AG08396 (cell line): ENCODE measurements at regions not wholly inside any gene's neighbourhood (a gene's known extent, or its start where the extent isn't known, plus 50 kb on each side); places are given as distances from the start of the nearest gene placed in this dataset.
"Not testable (repeated sequence)": the region's sequence is repeated elsewhere in the genome, so short reads cannot be mapped to it uniquely, and the experiment has no call there.

Source experiments
- DNase-seq: peaks from one replicate; pipeline ENCODE4 v3.0.0; 2012; ENCODE audit warnings: low spot score, mixed read lengths

DNA sequence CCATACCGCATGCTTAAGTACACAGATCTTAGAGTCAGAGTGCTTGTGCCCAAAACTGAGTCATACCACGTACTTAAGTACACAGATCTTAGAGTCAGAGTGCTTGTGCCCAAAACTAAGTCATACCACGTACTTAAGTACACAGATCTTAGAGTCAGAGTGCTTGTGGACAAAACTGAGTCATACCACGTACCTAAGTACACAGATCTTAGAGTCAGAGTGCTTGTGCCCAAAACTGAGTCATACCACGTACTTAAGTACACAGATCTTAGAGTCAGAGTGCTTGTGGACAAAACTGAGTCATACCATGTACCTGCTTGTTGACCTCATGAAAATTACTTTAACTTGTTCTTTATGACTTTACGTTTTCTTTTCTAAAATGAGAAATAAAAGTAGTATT is 233.7 kb upstream of the NETO1 start:
- not testable (repeated sequence) for DNase-seq

DNA sequence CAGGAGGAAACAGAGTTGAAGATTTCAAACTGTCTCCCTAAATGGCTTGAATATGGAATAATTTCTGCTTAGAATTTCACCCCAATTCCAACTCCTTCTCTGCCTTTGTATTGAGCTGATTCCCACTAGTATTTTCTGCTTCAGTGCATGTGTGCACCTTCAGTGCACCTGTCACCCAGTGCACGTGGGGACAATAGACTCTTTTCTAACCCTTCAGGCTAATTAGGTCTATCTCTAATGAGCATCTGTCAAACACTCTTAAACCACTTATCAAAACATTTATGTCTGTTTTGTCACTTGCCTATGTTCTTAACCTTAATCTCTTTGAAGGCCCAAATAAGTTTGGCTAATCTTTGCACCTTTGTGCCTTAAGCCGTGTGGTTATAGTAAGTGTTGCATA is 232.0 kb upstream of the NETO1 start:
- no peak for DNase-seq

DNA sequence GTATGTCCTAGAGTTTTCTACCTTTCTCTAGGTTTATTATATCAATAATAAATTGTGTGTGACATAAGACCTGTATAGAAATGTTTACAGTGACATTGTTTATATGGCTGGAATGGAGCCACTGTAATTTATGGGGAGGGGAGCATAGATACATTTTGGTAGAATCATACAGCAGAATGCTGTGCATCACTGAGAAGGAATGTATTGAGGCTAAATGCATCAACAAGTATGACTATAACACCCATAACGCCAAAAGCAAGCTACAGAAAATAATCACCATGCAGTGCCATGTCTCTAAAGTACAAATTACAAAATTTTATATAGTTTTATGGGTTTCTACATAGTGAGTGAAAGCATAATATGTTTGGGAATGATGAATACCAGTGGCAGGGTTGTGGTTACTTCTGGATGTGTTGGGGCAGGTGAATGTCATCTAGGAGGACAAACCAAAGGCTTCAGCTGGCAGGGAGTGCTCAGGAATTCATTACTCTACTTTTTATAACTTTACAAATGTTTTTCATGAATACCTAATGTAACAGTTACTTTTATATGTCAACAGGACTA is 226.0 kb upstream of the NETO1 start:
- no peak for DNase-seq

DNA sequence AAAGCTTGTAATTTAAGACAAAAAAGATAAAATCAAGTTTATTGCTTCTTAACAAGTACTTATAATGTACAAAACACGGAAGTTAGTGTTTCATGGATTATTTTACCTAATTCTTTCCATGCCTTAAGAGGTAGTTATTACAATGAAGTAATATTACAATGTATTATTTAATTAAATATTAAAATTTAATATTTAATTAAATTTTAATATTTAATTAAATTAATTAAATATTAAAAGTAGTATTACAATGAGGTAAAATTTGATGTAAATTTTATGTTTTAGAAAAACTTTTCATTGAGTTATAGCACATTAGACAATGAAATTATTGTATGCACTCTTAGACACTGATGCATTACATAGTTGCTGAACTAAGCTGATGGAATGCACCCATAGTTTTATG is 220.7 kb upstream of the NETO1 start:
- DNase-seq = no peak

DNA sequence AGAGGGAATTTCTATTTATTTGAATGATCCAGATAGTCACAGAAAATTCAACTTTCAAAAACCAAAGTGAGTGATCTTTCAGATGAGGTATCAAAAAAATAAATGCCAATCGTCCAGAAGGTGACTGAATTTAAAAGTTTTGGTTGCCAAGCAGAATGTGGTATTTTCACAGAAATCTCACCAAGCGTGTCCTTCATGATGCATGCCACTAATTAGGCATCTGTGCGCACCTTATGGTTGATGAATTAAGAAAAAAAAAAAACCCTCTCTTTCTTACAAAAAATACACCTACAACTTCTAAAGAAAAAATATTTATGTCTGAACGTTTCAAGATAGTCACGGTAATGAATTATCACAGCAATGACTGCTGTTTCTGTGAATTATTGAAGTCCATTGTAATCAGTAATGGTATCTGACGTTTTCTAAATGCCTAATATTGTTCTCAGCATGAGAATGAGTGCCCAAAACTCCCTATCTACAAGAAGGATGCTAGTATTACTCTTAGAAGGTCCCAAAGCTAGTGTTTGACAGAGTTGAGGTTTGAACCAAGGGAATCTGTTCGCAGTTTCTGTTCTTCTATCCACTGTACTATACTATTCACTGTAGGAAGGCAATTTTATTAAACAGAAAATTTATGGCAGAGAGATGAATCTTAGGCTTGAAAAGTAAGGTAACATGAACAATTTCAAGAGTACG is 219.6 kb upstream of the NETO1 start:
- DNase-seq = no peak

DNA sequence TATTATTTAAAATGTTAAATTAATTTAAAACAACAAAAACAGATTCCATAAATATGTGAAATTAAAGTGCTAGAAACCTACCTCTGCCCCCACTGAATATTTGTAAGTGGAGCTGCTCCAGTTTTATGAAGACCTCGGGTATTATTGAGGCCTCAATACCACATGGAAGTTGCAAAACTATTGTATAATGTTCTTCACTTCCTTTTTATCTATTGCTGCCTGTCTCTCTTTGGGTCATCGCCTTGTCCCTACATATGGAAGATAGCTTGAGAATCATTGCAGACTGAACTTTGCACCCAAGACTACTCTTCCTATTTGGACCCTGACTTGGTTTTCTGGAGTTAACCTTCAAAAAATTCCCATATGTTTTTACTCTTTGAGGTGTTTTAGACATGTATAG is 212.1 kb upstream of the NETO1 start:
- no peak for DNase-seq

DNA sequence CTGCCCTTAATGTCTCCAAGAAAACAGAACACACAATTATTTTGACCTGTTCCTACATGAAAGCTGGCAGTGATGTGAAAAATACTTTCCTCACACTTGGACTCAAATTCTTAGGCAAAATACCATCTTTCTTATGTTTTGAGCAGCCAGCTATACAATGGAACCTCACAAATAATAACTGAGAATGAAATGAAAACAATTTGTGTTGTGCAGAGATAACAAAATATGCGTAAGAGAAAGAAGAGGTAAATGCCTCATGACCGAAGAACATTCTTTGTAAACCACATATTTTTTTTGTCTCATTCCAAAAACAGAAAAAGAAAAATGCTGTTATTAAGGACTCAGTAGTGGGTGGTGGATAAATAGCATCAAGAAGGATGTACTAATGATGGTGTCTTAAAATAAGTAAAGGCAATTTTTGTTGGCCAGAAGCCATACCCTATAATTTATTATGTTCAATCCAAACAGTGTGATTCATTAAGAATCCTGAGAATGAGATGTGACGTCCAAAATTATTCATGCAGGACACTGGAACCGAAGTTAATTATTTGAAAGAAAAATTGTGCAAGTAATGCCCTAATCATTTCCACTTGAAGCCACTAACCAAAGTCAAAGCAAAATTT is 193.0 kb upstream of the NETO1 start:
- DNase-seq = no peak

DNA sequence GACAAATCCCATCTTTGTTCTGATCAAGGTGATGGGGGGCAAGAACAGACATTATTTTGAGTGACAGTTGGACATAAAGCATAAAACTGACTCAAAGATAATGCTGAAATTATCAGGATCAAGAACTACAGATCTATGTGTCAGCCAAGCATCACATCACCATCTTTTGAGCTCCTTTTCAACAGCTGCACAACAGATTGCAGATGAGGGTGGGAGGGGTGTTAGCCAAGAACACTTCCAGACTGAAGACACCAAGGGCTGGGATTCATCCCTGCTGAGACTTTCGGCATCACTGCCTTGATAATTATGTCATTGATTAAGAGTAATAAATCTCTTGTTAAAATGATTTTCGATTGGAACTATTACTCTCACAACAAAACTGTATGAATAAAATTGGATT is 191.5 kb upstream of the NETO1 start:
- DNase-seq = no peak

DNA sequence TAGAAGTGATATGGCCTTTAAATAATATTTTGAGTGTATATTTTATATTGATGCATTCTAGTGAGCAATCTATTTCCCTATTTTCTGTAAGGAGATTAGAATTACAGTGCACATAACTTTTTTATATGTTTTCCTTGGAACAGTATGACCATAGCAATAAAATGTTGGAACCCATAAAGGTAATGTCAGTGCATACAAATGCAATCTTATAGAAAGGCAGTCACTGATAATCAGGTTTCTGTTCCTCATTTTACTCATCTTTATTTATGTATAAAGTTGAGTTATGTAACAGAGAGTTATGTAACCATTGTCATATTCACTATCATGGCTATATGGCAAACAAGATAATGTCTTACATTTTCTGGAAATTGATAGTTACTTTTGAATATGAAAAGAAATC is 179.9 kb upstream of the NETO1 start:
- DNase-seq = no peak

DNA sequence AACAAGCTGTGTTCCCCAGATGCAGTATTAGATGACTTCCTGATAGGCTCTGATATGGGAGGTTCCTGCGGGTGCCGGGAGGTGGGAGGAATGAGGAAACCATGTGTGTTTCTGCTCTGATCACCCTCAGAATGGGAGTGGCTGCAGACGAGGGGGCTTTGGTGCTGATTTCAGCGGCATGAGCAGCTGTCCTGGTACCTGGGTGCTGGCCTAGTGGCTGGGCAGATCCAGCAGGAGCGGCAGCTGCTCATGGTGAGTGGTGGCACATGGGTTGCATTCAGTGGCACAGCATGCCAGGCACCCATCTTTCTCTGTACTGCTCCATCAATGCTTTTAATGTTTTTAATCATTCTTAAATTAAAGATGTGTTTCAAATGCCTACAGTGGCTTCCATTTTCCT is 177.2 kb upstream of the NETO1 start:
- DNase-seq = no peak

DNA sequence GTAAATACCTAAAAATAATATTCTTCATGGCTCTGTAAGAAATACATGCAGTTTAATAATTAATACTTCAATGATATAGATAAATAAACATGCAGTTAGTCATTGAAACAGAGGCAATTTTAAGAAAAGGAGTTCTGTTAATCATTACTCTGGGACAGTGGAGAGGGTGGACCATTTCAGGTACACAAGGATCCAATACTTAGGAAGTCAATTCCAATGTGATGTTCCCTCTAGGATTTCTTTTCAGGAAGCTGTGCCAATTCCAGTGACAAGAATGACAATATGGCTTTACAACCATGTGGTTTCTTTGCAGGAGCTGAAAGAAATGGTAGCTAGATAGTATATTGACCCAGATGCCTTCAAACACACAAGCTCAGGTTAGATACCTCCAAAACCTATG is 175.8 kb upstream of the NETO1 start:
- no peak for DNase-seq

DNA sequence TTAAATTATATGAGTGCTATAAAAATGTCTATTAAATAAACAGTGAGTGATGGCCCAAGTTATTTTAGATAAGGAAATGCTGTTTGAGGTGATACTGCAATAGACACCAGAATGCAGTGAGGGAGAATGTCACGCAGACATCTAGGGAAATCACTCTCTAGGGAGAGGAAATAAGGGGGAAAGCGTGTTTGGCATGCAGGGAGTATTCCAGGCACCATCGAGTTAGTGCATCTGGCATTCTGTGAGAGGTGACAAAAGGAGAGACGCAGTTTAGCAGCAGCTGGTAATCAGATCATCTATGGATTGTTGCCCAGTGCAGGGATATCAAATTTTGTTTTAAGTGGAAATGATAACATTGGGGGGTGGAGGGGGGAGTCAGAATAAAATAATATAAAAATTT is 175.4 kb upstream of the NETO1 start:
- no peak for DNase-seq

DNA sequence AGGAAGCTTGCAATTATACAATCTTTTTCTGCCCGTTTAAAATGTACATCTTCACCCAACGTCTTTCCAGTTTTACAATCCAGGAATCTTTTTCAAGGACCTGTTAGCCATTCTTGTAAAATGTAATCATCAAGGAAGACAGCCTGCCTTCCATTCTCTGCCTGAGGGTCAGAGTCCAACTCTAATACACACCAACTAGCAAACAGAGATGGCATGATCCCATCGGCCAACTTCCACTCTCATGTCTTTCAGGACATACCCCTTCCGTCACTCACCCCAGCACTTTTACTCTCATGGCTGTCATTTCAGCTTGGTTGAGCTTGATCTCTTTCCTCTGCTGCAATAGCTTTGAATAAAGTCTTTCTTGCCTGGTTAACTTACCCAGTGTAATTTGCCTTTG is 172.5 kb upstream of the NETO1 start:
- DNase-seq = no peak

DNA sequence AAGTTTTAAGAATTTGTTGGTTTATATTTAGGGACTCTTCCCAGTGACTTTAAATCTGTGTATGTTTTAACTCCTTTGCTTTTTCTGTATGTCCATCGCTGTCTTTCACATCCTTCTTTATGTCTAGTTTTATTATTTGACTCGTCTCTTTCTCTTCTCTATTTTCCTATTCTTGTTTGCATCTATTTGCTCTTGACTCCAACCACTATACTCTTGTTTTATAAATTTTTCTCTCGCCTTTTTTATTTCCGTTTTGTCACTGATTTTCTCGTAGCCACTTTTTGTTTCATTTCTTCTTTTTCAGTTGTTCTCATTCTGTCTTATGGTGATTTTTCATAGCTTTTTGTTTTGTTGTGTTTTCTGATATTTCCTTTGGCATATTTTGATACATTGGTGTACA is 170.5 kb upstream of the NETO1 start:
- no peak for DNase-seq

DNA sequence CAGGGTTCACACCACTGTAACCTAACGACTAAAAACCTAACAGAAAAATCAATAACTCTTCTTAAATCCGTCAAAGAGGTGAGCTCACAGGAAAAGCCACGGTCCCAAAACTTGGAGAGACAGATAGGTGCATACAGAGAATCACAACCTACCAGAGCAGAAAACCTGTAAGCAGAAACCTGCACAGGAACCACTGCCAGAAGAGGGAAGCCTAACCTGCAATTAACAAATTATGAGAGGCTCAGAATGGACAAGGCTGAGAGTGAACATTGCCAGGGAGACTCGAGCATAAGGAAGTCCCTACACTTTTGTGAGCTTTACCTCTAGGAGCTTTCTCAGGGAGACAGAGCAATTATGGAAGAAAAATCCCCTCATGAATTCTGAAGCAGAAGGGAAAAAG is 156.2 kb upstream of the NETO1 start:
- no peak for DNase-seq

DNA sequence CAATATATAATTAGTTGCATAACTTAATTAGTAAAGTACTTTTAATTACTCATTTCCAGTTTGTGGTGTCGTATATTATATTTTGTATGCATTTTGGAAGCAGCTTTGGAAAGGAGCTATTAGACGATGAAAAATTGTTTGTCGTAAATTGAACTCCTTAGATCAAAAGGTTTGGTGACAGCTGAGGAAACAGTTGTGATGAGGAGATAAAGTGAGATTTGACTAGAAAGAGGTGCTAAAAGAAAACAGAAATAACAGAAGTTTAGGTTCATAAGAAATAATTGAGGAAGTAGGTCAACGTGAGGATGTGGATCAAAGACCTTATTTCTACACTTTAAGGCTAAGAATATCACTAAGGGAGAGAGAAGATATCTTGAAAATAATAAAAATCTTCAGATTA is 141.9 kb upstream of the NETO1 start:
- DNase-seq = no peak

DNA sequence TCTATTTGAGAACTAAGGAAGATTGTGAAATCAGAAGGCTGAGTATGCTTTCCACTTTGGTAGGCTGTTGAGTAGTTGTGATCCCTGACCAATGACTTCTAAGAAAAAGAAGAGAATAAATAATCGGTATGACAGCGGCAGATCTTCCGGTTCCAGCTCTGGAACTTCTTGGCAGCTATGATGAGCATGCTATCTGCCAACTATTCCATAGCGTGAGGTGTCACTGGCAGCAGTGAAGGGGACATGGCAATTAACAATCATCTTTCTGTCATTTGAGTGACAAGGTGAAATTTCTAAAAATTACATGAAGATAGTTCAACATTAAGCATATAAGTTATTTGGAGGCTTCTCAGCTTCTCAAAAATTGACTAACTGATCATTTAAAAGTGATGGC is 140.1 kb upstream of the NETO1 start:
- no peak for DNase-seq

DNA sequence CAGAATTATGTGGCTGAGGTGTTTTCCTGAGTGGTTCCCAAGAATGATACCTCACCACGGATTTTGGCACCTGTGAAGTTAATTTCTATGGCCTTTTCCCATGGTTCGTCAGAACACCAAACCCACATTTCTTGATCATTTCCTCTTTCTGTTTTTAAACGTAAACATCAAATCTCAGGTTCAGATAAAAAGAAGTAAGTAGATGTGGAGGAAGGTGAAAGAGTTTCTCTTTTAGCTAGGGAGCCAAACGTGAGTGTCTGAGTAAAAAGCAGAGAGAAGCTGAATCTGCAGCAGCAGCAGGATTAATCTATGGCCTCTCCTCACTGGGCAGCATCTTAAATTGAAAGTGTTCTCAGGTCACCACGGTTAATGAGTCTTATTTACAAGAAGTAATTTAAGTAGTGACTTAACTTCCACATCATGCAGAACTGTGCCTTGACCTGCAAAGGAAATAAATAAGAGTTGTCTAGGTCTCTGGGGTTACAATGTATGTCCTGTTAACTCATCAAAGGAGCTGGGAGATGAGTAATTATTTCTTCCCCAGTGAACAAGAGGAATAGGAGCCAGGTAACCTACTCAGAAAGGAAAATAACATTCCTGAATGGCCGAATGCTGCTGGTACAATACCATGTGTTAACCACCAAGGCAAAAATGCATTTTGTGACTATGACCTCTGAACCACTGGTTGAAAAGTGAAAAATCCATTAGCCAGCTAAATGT is 139.6 kb upstream of the NETO1 start:
- DNase-seq = no peak

DNA sequence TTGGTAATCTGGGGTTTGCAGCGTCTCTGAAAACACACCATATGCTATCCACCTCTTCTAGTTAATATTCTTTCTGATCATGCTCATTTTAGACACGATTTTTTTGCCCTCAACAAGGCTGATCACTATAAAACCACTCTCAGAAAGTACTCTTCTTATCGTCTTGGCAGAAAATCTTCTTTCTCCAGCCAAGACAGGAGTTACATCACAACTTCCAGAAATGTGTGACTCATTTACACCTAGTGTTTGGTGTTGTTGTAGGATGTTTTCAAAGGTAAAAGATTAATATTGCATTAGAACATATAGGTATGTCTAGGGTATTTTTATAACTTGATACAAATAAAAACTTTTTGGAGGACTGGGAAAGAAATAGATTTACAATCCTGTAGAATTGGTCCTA is 138.5 kb upstream of the NETO1 start:
- DNase-seq = no peak

DNA sequence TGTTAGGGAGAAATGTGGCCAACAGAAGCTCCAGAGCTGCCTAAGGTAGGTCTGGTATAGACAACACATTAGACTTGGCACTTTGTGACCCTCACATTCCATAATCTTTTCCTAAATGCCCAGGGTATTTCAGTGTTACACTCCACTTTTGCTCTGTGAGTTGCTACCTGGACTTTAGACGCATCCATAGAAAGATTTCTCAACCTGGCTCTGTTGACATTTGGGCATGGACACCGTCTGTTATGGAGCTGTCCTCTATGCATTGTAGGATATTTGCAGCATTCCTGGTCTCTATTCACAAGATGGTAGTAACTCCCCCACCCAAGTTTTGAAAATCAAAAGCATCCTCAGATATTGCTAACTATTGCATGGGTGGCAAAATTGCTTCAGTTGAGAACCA is 136.5 kb upstream of the NETO1 start:
- no peak for DNase-seq

DNA sequence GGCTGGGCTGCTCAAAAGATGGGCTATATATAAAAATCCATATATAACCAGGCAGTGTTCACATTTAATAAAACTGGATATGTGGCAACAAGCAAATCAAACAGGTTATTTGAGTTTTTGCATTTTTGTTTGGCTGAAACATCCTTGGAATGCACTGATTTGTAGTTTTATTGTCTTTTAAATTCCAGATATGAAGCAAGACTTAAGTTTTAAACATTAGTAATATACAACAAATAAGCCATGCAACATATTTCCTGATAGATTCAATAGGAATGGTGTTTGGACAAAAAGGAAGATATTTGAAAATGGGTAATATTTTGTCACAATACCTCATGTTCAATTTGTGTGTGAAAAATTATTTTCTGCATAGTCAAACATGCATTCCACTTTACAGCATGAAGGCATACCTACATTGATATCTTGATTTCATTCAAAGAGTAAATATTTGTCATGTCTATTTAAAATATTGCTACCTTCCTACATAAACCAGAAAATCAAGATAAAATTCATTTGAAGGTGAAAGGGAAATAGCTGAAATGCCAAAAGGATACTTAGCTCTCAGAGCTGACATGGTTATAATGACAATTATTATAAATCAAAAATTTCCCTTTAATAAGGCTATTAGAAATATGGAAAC is 132.3 kb upstream of the NETO1 start:
- no peak for DNase-seq

DNA sequence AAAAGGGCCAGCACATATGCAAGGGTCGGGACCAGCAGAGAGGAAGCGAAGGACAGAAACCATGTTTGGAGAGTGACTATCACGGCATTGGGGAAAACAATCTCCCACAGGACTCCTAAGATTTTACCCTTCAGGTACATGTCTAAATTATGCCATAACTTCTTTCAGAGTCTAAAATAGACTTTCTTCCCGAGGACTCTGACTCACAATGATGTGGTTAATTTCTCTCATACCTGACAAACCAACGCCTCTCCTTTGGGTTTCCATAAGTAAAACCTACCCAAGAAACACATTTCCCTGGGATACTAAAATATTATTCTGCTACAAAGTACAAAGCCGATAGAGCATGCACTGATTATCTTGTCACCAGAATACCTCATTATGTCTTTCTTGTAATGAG is 127.8 kb upstream of the NETO1 start:
- DNase-seq = no peak

DNA sequence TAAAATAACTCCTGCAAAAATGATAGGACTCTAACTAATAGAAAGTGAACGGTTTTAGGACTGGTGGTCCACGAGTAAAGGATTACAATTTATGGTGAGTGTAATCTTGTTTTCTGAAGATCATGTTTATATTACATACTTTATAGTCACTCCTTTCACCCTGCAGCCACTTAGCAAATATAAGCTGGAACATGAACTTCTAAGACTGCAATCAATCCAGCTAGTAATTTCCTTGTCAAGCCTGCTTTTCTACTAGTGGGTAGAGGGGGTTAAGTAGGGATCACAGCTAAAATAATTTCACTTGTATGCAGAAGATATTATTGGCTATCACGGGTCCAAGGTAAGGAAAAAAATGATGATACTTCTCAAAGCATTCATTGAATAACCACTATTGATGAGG is 125.5 kb upstream of the NETO1 start:
- no peak for DNase-seq
